ENCODE measurements at regions not wholly inside any gene's neighbourhood (a gene's known extent, or its start where the extent isn't known, plus 50 kb on each side); places are given as distances from the start of the nearest gene placed in this dataset.
"Not testable (repeated sequence)": the region's sequence is repeated elsewhere in the genome, so short reads cannot be mapped to it uniquely, and the experiment has no call there.

DNA sequence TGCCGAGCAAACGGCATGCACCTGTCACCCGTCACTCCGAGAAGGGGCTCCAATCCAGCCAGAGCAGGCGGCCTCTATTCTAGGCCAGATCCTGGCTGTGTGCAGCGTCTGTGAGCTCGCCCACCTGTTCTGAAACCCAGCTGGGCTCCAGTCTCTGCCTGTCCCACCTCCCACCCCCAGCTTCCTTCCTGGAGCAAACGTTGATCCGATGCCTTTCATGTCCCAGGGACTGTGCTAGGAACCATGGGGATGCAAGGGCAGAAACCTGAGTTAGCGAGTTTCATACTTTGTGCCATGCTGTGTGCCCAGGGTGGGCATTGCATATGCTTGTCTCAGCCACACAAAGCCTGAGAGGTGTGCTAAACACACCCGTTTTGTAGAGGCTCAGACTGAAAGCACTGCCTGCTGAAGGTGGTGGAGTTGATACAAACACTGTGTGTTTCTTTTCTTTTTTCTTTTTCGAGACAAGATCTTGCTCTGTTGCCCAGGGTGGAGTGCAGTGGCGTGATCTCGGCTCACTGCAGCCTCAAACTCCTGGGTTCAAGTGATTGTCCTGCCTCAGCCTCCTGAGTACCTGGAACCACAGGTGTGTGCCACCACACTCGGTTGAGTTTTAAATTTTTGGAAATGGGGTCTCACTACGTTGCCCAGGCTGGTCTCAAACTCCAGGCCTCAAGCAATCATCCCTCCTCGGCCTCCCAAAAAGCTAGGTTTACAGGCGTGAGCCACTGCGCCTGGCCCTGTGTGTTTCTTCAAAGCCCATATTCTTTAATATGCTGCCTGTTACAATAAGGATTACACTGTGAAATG lies 84.1 kb upstream of the MED13L start:
- DNase-seq: no peak

DNA sequence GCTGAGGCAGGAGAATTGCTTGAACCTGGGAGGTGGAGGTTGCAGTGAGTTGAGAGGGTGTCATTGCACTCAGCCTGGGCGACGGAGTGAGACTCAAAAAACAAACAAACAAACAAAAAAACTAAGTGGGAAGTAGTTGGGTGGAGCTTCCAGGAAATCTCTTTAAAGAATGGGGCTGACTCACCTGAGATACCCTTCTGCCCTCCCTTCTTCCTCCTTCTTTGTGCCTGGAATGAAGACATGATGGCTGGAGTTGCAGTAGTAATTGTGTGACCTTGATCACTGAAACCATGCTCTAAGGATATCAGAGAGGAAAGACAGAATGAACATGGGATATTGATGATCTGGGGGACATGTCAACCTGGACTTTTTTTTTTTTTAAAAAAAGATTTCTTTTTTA lies 87.6 kb upstream of the MED13L start:
- DNase-seq: no peak

DNA sequence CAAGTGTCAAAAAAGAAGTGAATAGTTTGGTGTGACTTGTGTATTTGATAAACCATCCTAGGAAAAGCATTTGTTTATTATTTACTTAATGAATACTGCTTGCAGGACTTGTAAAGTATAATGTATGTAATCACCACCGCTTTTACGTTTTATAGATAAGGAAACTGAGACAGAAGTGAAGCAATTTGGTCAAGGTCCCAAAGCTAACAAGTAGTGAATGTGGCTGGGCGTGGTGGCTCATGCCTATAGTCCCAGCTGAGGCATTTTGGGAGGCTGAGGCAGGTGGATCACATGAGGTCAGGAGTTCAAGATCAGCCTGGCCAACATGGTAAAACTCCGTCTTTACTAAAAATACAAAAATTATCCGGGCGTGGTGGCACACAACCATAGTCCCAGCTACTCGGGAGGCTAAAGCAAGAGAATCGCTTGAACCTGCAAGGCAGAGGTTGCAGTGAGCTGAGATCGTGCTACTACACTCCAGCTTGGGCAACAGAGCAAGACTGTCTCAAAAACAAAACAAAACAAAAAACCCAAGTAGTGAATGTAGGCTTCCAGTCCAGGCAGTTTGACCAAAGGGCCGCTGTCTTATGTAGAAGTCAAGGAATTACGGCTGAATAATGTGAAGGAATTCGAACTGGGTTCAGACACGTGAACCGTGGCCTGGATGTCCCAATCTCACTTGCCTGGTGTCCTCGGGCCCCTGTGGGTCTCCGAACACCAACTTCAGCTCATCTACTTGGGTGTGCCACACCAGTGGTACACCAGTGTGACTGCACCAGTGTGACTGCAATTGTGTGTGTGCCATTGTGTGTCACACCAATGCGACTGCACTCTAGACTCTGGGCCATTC lies 88.3 kb upstream of the MED13L start:
- no peak for DNase-seq

DNA sequence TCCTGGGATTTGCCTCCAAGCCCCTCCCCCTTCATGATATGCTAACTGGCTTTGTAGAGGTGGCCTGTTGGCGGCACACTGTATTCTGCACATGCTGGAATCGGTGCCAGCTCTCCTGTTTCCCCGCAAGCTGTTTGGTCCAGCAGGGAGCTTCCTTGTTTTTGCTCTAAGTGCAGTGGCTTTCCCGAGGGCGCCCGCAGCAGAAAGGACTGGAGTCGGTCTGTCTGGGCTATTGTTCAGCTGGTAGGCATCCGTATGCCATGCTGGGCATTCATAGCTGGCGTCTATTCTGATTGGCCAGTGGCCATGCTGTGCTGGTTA lies 88.9 kb upstream of the MED13L start:
- no peak for DNase-seq

DNA sequence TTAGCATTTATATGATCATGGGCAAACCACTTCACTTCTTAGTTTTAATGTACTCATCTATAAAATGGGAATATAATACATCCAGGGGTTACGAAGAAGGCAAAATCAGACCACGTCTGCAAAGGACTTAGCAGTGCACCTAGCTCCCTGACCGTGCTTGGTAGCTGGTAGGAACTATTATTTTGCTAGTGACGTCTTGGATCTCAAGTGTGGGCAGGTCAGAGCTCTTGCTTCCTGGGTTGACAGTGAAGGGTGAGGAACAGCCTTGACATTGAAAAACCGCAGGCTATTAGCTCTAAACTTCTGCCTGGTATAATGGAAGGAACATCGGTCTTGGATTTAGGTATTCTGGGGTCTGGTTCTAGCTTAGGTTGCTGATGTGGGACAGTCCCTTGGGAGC lies 89.3 kb upstream of the MED13L start:
- no peak for DNase-seq

DNA sequence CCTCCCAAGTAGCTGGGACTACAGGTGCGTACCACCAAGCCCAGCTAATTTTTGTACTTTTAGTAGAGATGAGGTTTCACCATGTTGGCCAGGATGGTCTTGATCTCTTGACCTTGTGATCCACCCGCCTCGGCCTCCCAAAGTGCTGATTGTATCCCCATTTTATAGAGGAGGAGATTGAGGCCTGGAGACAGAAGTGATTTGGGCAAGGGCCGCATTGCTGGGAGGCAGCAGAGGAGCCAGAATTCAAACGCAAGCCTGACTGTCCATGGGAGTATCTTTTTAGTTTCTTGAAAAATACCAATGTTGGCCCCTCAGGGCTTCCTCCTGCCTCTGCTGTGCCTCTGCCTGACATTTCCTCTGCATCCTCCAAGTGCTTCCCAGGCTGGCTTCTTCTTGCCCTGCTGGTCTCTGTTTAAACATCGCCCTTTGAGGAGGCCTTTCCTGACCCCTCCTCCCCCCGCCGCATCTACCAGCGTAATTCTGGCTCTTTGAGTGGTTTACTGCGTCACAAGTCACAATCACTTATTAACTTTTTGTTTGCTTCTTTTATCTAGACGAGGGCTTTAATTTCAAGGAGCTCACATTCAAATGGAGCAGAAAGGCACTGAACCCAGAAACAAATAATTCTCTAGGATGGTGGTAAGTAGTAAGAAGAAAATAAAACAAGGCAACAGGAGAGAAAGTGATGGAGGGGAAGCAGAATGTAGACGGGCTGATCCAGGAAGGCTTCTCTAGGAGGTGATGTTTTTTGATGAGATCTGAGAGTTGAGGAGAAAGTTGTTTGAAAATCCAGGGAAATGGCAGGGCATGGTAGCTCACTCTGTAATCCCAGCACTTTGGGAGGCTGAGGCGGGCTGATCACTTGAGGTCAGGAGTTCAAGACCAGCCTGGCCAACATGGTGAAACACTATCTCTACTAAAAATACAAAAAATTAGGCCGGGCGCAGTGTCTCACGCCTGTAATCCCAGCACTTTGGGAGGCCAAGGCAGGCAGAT lies 91.0 kb upstream of the MED13L start:
- no peak for DNase-seq

DNA sequence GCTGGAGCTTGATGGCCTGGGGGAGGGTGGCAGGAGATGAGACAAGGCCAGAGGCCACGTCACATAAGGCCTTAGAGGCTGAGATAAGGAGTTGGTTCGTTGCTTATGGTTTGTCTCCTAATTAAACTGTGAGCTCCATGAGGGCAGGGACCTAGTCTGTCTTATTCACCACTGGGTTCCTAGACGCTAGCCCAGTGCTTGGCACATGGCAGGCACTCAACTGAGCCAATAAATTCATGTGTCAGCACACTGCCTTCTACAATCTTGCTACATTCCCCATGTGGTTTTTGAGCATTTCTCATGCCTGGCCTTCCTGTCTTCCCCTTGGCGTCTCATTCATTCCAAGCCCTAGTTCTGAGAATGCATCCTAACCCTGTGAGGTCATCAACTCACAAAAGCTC lies 92.5 kb upstream of the MED13L start:
- no peak for DNase-seq

DNA sequence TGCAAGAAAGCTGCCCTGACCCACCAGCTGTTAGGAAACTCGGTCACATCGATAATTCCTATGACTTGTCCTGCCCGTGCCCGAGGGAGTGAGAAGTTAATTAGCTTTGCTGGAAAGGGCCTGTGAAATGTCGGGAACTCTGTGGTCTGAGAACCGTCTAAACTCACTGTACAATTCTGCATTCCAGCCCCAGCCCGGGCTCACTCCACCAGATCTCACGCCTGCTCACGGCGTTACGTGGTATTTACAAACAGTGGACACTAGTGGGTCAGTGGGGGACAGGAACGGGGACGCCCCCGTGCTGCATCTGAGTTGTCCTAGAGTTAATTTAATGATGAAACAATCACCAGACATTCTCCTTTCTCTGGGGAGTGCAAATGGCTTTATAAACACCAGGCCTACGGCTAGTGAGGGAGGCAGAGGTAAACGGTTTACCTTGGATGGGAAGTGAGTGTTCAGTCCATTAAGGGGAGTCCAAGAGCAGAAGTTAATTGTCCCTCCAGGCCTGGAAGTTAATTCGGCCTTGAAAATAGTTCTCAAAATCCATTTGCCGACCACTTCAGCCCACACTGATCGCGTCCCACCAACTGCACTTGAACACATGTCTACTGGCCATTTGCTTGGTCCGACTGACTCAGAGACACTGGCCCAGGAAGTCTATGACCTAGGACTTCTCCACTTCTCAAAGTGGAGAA lies 93.5 kb upstream of the MED13L start:
- DNase-seq: no peak

DNA sequence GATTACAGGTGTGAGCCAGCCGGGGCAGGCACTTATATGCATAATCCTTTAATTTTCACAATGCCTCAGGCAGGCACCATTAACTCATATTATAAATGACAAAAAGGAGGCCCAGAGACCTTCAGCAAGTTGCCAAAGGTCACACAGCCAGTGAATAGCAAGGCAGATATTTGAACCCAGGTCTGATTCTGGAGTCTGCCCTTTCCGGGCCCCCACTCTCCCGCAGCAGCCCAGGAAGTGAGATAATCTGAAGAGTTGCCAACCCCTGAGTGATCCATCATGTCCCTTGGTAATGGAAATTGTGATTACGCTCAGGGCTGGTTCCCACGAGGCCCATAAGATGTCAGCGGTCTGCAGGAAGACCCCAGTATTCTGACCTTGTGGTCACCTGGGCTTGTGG lies 95.3 kb upstream of the MED13L start:
- no peak for DNase-seq

DNA sequence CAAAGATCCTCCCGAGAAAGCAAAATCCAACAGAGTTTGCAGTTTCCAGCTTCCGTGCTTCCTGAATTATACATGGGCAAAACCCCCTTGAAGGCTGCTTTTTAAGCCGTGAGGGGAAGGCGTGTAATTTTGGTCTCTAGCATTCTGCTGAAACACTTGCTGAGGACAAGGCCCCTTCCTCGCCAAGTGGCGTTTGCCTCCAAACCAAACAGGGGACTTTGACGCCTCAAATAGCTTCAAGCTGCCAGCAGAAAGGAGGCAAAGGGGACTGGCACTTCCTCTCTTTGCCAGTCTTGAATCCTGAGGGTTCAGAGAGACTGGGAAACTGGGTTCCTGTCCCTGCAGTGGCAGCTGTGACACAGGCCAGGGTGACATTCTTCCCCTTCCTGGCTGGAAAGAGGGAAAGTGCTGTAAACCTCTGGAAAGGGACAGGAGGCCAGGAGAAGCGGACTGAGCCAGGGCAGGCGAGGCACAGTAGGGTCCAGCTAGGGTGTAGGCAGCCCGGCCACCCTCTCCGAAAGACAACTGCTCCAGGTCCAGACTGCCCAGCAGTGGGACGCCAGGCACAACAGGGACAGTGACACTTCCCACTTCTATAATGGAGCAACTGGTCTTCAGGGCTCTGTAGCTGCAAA lies 96.2 kb upstream of the MED13L start:
- DNase-seq: no peak

DNA sequence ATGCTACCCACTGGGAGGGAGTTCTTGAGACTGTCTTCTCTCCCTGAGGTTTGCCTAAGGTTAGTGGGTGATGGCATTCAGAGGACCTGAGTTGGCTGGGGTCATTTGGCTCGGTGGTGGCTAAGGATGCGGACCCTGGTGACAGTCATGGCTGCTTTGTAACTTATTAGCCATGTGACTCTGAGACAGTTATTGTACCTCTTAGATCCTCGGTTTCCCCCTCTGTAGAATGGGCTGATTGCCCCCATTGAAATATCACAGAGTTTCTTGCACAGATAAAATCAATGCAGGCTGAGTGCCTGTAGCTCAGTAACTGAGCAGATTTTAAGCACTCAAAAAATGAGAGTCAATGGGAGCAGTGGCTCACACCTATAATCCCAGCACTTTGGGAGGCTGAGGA lies 96.7 kb upstream of the MED13L start:
- no peak for DNase-seq

DNA sequence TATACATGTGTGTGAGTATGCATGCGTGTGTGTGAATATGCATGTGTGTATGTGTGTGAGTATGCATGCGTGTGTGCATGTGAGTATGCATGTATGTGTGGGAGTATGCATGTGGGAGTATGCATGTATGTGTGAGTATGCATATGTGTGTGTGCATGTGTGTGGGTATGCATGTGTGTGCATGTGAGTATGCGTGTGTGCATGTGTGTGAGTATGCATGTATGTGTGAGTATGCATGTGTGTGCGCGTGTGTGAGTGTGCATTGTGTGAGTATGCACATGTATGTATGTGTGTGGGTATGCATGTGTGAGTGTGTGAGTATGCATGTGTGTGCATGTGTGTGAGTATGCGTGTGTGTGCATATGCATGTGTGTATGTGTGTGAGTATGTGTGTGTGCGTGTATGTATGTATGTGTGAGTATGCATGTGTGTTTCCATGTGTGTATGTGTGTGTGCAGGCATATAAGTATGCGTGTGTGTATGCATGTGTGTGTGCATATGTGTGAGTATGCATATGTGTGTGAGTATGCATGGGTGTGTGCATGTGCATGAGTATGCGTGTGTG lies 97.9 kb upstream of the MED13L start:
- no peak for DNase-seq

DNA sequence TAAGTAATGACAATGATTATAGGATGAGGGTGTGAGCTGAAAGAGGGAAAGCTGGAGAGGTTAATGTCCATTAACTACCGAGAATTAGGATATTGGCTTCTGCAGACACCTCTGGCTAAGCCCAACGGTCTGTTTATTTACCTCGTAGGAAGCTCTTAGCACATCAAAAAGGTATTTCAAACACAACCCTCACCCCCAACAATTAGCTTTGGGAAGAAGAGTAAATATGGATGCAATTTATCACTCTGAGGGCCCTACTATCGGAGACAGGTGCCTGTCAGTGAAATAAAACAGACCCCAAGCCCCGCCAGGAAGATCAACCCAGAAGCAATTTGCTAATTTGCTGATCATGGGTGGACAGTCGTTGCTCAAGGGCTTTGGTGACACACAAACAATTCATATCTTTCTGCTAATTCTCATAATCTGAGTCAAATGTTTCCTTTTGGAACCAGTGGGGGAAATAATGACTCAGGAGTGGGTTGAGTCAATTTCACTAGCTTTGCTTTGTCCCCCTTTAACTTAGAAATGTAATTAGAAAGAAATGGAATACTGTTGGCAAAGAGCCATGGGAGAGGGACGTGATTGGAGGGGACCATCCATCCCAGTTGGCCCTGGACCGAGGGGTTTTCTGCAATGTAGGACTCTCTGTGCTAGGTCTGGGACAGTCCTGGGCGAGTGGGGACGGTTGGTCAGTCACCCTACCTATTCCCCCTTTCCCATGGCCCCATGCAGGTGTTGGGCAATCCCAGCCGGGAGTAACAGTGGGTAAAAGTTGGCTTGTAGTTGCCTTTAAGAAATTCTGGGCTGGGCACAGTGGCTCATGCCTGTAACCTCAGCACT lies 99.1 kb upstream of the MED13L start:
- DNase-seq: no peak

DNA sequence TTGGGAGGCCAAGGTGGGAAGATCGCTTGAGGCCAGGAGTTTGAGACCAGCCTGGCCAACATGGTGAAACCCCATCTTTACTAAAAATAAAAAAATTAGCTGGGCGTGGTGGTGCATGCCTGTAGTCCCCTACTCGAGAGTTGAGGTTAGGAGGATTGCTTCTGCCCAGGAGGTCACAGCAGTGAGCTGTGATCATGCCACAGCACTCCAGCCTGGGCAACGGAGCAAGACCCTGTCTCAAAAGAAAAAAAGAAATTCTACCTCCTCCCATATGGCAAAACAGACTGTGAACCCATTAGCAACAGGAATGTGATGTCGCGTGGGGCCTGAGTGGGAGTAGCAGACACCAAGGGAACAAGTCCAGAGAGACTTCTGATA lies 99.7 kb upstream of the MED13L start:
- not testable (repeated sequence) for DNase-seq

DNA sequence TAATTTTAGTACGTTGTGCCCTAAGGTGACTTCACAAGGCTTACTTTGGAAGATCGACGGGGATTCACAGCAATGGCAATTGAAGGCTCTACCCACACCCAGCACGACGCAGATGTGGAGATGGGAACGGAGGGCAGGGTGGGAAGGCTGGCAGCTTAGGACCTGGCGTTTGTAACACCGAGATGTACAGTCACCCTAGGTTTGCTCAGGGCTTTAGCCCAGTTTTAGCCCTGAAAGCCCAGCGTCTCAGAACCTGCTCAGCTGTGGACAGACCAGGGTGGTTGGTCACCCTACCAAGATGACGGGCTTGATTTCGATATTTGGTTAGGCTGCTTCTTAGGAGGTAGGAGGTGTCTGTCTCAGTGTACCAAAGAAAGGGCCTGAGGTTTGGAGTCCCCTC lies 100.5 kb upstream of the MED13L start:
- no peak for DNase-seq

DNA sequence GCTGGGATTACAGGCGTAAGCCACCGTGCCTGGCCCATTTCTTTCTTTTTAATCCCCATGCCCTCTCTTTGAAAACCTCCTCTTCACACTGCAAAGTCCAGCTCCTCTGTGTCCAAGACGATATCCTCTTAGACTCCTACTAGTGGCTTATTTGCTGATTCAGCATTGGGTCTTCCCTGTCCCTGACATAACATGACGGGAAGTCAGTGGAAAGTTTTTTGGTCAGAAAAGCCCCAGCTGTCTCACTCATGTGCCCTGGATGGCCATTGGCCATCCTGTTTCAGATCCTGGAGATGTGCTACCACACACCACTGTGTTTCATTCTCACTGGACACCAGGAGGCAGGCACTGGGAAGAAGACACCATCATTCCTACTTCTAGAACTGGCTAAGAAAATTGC lies 102.6 kb upstream of the MED13L start:
- DNase-seq: no peak

DNA sequence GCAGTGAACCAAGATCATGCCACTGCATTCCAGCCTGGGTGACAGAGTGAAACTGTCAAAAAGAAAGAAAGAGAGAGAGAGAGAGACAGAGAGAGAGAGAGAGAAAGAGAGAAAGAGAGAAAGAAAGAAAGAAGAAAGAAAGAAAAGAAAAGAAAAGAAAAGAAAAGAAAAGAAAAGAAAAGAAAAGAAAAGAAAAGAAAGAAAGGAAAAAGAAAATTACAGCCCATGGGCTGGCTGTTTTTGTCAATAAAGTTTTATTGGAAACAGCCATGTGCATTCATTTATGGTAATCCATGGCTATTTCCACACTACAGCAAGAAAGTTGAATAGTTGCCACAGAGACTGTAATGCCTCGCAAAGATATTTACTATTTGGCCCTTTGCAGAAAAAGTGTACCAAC lies 103.2 kb upstream of the MED13L start:
- not testable (repeated sequence) for DNase-seq

DNA sequence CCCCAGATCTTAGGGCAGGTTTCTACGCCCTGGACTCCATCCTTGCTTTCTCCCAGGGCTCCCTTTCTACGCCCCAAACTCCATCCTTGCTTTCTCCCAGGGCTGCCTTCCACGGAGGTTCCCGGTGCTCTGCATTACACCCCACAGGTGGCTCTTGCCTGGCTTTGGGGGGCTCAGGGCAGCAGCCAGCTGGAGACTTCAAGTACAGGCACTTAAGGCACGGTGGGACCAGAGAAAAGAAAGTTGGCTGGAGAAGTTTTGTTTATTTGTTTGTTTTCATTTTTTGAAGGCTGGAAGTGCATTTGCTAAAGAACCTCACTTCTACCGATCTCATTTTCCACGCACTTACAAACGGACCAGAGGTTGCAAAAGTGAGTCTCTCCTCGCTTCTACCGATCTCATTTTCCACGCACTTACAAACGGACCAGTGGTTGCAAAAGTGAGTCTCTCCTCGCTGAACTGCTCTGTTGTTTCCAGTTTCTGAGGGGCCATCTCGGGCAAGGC lies 103.8 kb upstream of the MED13L start:
- DNase-seq: no peak

DNA sequence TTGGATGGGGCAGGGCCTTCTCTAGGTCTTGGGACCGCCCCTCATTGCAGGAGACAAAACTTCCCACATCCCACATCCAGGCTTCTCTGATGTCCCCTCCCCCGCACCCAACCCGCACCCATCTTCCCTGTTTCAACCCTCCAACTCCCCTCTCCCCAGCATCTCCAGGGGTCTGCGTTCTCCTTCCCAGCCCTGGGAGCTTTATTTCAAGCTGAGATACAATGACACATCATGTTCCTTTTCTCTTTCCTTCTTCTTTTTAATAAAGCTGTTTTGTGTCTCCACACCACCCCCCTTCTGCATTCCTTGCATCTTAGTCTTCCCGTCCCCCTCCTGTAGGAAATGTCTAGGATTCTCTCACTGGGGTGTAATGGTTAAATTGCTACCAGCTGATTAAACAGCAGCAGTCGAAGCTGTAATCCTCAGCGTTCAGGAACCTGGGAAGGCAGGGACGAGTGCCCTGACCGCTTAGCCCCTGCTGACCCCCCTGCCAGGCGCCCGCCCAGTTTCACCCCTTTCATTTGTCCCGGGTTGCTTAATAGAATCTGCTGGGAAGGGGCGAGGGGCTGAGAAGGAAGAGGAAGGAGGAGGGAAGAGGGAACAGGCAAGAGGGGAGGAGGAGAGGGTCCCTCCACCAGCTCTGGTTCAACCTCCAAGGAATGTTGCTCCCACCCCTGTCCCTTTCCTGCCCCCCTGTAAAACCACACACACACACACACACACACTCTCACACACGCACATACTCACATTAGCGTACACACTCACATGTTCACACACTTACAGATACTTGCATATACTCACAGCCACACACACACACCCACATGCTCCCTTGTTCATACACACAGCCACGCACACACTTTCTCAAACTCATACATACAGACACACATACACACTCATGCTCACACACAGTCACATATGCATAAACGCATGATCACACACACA lies 104.5 kb upstream of the MED13L start:
- DNase-seq: no peak
